Mesodermal cell (in vitro differentiated cells): ENCODE measurements at regions not wholly inside any gene's neighbourhood (a gene's known extent, or its start where the extent isn't known, plus 50 kb on each side); places are given as distances from the start of the nearest gene placed in this dataset.

Experiments
- H3K27ac ChIP-seq: 2 replicates; pipeline ENCODE4 v1.7.0; 2013; ENCODE audit warnings: mild to moderate bottlenecking, low read depth, low read length, moderate library complexity; ENCODE audit not compliant: severe bottlenecking
- H3K36me3 ChIP-seq: 2 replicates; pipeline ENCODE4 v1.7.1; 2013; ENCODE audit warnings: mild to moderate bottlenecking, low read length, moderate library complexity; ENCODE audit not compliant: control insufficient read depth, insufficient read depth
- H3K4me1 ChIP-seq: one replicate; pipeline ENCODE4 v1.7.1; 2013; ENCODE audit warnings: mild to moderate bottlenecking, low read length; ENCODE audit not compliant: insufficient read depth, control insufficient read depth, poor library complexity, severe bottlenecking
- H3K4me3 ChIP-seq: 2 replicates; pipeline ENCODE4 v1.7.0; 2013; ENCODE audit warnings: low read length, control low read depth, mild to moderate bottlenecking; ENCODE audit not compliant: insufficient read depth, poor library complexity, severe bottlenecking; ENCODE audit errors: extremely low read depth
- H3K9me3 ChIP-seq: 2 replicates; pipeline ENCODE4 v1.7.1; 2013; ENCODE audit warnings: mild to moderate bottlenecking, low read length, moderate library complexity; ENCODE audit not compliant: control insufficient read depth
- WGBS, 2 experiments: methylation state at CpG; one replicate each; pipeline ENCODE4 v1.1.5; 2013; ENCODE audit warnings: missing lambda C conversion rate in 2 of 2; ENCODE audit not compliant: insufficient coverage in 2 of 2; 5-methylcytosine and 5-hydroxymethylcytosine counted together

DNA sequence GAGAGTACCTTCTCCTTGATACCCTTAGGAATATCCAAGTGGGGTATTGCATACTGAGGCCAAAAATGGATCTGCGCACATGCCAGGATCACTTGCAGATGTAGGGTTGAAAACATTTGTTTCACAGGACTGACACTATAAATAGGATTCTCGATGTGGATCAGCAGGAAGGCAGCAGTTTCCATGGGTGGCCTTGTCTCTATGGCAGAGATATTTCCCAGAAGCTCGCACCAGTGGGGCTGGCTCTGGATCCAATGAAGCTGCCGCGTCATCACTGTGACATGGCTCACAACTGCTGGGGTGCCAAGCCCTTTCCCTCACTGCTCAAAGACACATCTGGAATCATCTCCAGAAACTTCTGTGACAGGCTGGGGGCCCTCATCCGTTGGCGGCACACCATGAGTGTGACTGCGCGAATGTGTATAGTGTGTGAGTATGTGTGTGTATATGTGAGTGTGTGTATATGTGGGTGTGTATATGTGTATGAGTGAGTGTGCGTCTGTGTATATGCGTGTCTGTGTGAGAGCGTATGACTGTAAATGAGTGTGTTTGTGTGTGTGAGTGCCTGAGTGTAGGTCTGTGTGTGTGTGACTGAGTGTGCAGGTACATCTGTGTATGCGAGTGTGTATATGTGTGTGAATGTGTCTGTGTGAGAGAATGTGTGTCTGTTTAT, 182.5 kb downstream of the GAS1 start:
- no peak overlapping the region for H3K4me3 ChIP-seq
- H3K36me3 ChIP-seq, result no peaks in the 10 kb centered on the region
- H3K4me1 ChIP-seq, result peaks cover 16% of the 10 kb centered on the region
- peaks cover 5% of the 10 kb centered on the region for H3K9me3 ChIP-seq
- WGBS, 2 experiments, result 93 to 96% methylated on average over 10 to 12 of the region's 13 CpGs
- H3K27ac ChIP-seq, result no peak overlapping the region

DNA sequence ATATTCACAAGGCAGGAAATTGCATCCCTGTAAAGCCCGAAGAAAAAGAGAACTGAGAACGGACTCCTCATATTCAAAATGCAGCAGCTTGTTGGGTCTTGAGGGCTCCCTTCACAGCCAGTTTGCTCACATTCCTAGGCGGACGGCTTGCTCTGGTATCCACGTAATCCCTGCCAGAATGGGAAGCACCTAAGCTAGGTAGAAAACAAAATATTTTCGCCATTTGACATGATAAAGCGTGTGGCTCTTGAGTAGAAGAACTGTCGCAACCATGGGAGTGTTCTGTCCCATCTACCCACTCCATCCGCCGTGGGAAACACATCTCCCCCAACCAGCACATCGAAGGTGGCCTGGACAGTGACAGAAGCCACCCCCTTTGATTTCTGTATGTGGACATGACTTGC, 183.1 kb downstream of the GAS1 start:
- H3K4me3 ChIP-seq, result no peak overlapping the region

DNA sequence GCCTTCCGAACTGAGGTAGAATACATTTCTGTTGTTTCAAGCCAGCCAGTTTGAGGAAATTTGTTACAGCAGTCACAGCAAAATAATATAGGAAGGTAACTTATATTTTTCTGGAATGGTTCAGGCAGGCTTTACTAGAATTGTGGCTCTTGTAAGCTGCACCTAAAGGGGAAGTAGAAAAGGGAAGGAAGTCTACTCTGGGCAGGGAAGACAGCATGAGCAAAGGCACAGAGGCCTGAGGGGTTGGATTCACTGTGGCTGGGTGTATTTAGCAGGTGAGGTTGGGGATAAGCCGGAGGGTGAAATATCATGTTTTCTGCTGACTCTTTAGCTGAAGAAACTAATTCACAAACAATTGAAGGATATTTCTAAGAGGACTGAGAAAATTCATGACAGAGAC, 183.5 kb downstream of the GAS1 start:
- WGBS, 2 experiments, result 90 to 100% methylated on average over 1 of the region's 2 CpGs

More for the DNA sequence above, 183.1 kb downstream of the GAS1 start:
- WGBS, 2 experiments, result 95 to 100% methylated on average over 5 to 8 of the region's 11 CpGs
- Histone ChIP-seq H3K27ac (no peak overlapping the region), H3K9me3 (peaks cover 5% of the 10 kb centered on the region), H3K4me1 (peaks cover 16% of the 10 kb centered on the region), H3K36me3 (no peaks in the 10 kb centered on the region)

DNA sequence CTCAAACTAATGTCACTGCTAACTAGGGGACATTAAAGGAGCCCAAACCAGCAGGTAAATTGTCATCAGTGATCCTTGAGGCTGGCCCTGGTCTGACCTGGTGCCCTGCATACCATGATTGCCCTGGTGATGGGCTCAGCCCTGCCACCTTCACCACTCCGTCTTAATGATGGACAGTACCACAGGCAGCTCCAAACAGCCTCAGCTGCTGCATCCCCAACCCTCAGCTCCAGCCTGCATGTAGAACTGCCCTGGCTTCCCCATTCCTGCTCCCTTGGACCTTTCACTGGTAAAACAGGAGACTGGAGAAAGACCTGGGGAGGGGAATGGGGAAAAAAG, 190.0 kb downstream of the GAS1 start:
- H3K27ac ChIP-seq, result no peak overlapping the region
- no peaks in the 10 kb centered on the region for H3K9me3 ChIP-seq
- no peak overlapping the region for H3K4me3 ChIP-seq
- WGBS, 2 experiments, result 100% methylated on average over 1 of the region's 1 CpG
- H3K4me1 ChIP-seq, result no peaks in the 10 kb centered on the region
- no peaks in the 10 kb centered on the region for H3K36me3 ChIP-seq

More for the DNA sequence above, 183.5 kb downstream of the GAS1 start:
- no peak overlapping the region for H3K27ac ChIP-seq
- H3K4me3 ChIP-seq, result no peak overlapping the region
- H3K36me3 ChIP-seq, result no peaks in the 10 kb centered on the region
- H3K4me1 ChIP-seq, result peaks cover 16% of the 10 kb centered on the region
- H3K9me3 ChIP-seq, result peaks cover 4% of the 10 kb centered on the region

DNA sequence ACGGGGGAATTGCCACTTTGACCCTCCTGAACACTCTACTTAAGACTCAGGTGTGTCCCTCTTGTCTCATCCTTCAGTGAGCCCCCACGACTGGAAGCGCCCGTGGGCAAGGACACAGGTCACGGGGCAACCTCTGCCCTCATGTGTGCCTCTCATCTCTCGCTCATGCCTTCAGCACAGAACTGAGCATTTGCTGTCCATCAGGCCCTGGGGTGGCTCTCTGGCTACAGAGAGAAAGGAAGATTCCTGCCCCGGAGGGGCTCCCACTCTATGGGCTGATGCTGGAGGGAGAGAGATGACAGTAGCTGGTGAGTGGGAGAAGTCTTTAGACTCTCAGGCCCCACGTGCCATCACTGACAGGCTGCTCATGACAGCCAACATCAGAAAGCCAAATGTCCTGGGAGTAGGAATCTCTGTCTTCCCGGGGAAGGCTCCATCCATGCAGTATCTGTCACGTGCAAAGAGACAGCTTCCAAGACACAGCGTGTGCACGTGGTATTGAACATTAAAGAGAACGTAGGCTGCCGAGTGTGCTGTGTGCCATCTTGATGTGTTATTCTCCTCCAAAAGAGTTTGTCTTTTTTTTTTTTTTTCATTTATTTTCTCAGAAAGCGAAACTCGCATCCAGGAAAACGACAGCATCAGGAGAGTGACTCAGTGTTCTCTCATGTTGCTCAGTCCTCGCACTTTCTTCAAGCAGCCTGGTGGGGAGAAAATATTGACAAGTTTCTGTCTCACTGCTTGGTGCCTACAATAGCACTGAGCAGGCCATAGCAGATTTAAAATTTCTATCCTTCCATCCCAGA, 190.5 kb downstream of the GAS1 start:
- Histone ChIP-seq H3K9me3 (no peaks in the 10 kb centered on the region), H3K4me3 (no peak overlapping the region), H3K27ac (no peak overlapping the region), H3K4me1 (no peaks in the 10 kb centered on the region), H3K36me3 (no peaks in the 10 kb centered on the region)
- WGBS, 2 experiments, result 87 to 90% methylated on average over 15 to 17 of the region's 18 CpGs

DNA sequence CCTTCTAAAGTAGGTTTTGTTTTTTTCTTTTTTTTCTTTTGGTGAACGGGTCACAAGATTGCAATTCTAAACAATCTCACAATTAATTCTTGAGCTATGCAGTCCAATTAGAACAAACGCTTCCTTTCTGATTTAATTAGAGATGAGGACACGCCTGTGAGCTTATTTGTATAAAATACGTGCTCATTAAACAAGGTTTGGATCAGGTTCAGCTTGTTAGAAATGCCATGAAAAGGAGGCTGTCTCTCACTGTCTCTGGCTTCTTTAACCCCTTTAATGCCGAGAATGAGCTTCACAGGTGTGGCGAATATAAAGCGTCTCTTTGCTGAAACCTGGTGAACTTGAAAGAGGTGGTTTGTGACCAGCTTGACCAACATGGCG, 191.8 kb downstream of the GAS1 start:
- no peak overlapping the region for H3K4me3 ChIP-seq
- WGBS, 2 experiments, result 96% methylated on average over 4 to 5 of the region's 8 CpGs
- no peaks in the 10 kb centered on the region for H3K4me1 ChIP-seq
- no peaks in the 10 kb centered on the region for H3K36me3 ChIP-seq
- H3K9me3 ChIP-seq, result no peaks in the 10 kb centered on the region
- no peak overlapping the region for H3K27ac ChIP-seq

DNA sequence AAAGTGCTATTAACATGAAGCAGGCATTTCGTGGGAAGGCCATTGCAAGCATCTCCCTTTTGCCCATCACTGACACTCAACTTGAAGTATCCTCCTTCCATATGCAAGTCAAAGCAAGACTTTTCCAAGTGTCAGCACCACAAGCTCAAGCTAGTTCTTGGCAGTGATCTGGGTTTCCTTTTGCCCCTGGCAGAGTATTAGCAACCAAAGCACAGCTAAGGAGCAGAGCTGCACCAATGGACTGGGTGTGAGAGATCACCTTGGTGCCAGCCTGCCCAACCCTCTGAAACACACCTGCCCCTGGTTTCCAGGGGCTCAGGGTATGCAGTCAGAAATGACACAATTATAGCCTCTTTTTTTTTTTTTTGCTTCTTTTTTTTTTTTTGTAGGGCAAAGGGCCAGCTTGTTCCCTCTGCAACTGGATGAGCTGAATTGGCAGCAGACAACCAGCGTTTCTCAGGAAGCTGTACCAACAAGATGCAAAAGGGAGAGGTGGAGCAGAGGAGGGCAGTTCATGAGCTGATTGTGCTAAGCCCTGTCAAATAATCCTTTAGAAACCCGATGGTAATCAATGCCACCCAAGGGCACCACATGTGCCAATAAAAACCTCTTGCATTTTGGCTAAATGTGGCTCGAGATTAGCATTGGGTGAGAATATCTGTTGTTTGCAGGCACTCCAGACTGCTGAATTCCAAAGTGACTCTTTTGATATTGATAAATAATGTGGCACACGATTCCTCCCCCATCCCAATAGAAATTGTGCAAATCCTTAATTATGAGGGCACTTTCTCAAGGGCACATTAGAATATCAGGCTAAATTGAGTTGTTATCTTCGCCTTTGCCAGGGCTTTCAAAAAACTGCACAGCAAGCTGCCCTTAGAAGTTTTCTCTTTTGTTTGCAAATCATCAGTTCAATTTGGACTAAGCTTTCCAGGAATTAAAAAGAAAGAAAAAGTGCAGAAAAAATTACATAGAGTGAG, 192.4 kb downstream of the GAS1 start:
- no peak overlapping the region for H3K4me3 ChIP-seq
- H3K4me1 ChIP-seq, result no peaks in the 10 kb centered on the region
- H3K36me3 ChIP-seq, result no peaks in the 10 kb centered on the region
- H3K9me3 ChIP-seq, result no peaks in the 10 kb centered on the region
- H3K27ac ChIP-seq, result no peak overlapping the region
- WGBS, 2 experiments, result 84 to 96% methylated on average over 4 of the region's 6 CpGs

DNA sequence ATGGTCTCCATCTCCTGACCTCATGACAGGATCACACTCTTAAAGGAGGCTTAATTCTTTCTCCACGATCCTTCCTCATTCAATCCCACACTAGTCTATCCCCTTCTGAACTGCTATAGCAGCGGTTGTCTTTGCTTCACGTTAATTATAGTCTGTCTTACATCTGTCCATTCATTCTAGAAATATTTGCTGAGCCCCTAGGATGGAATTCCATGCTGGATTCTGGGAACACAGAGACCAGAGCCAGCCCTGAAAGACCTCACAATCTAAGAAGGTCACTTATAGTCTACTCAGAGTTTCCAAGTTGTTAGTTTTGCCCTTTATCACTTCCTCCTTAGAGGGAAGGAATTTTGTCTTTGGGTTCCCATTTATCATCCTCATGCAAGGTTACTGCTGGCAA, 193.5 kb downstream of the GAS1 start:
- no peaks in the 10 kb centered on the region for H3K36me3 ChIP-seq
- H3K4me1 ChIP-seq, result no peaks in the 10 kb centered on the region
- H3K27ac ChIP-seq, result no peak overlapping the region
- no peak overlapping the region for H3K4me3 ChIP-seq
- WGBS, 2 experiments, result 87 to 91% methylated on average over 3 of the region's 3 CpGs
- no peaks in the 10 kb centered on the region for H3K9me3 ChIP-seq

DNA sequence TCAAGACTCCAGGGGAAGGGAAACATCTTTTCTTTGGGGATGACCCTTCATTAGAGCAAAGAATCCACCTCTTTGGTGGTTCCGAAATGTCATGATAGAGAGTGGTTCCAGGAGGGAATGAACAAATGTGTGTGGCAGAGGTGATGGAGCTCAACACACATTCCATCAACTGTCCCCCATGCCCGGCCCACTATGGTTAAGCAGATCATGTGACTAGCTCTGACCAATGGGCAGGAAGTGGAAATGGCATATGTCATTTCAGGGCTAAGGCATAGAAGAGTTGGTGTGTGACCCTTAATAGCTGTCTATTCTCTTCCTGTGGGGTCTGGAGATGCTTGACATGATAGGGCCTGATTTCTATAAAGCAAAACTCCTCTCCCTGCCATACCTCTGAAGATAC, 194.6 kb downstream of the GAS1 start:
- no peaks in the 10 kb centered on the region for H3K4me1 ChIP-seq
- 100% methylated on average over 1 of the region's 2 CpGs; no CpG with 5 or more reads in 1 of the 2 experiments for WGBS, 2 experiments
- H3K27ac ChIP-seq, result no peak overlapping the region
- H3K9me3 ChIP-seq, result no peaks in the 10 kb centered on the region
- H3K4me3 ChIP-seq, result no peak overlapping the region
- no peaks in the 10 kb centered on the region for H3K36me3 ChIP-seq

DNA sequence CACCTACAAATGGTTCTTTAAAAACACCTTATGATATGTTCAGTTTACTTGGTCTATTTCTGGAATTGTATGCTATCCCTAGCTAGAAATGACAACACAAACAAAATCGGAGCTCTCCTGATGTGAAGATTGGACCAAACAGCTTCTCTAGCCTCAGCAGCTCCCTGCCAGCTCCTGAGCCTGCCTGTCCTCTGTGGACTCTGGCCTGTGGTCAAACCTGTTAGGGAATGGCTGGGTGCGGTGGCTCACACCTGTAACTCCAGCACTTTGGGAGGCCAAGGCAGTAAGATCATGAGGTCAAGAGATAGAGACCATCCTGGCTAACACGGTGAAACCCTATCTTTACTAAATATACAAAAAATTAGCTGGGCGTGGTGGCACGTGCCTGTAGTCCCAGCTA, 195.3 kb downstream of the GAS1 start:
- Histone ChIP-seq H3K4me1 (no peaks in the 10 kb centered on the region), H3K9me3 (no peaks in the 10 kb centered on the region), H3K4me3 (no peak overlapping the region), H3K36me3 (no peaks in the 10 kb centered on the region), H3K27ac (no peak overlapping the region)
- WGBS, 2 experiments, result 75 to 89% methylated on average over 3 to 5 of the region's 5 CpGs
